NCI-H1417 treated with DMSO at 0.1 percent for 48 hours (cell line): ENCODE measurements at regions not wholly inside any gene's neighbourhood (a gene's known extent, or its start where the extent isn't known, plus 50 kb on each side); places are given as distances from the start of the nearest gene placed in this dataset.

Experiments
- DNase-seq: peaks from one replicate; lab custom pipeline; 2025; lab: John Stamatoyannopoulos, UW

DNA sequence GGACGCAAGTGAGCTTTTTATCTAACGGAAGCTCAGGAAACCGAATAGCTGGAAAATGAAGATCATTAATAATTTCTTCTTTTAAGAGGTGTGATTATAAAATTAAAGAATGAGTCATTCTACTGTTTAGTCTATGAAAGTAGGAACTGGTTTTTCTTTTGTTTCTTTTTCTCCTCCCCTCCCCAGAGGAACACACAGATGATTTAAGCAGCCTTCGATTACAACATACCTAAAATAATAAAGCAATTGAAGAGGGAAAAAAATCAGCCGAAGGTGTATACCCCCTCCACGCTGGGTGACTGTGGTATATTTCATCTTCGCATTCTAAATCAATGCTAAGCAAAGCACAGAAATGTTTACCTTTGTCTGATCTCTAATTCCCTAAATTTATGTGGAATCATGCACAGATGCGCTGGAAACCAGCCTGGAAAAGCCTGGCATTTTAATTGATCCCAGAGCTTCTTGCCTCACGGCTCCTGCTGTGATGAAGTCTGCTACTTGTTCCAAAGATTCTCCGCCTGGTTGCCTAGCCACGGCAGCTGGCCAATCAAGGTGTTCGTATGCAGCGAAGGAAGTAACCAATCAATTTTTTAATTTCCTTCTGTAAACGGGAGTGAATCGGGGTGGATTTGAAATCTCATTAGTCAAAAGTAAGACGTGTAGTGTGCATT is 133.9 kb downstream of the FANCF start:
- DNase-seq, result no peak

DNA sequence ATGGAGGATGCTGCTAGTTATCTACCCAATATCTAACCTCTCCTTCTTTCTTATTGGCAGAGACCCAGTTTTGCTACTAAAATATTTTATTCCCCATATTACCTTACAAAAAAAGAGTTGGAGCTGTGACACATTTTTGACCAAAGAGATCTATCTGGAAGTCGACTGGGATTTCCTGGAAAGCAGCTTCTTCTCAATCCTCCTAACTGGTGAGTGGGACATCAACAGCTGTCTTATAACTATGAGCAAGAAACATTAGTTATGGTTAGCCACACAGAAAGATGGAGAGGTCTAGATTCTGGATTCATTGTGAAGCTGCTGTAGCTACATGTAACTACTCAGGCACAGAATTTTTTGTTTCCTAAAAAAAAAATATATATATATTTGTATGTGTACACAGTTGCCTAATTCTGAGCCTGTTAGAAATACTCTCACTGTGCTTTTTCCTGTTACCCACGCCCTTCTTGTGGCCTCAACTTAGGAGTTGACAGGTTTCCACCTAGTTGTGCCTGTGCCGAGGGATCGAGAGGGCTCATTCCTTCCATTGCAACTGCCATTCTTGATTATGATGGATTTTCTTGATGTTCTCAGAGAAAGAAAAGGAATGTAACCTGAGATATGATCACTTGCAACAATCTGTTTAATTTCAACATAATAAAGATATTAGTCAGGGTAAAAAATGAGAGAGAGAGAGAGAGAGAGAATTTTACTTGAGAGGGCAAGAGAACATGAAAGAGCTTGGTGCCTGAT is 142.0 kb downstream of the SLC17A6 start:
- no peak for DNase-seq

GRCh38 chr11:22479208-22479607 is 141.0 kb downstream of the SLC17A6 start:
- no peak for DNase-seq

DNA sequence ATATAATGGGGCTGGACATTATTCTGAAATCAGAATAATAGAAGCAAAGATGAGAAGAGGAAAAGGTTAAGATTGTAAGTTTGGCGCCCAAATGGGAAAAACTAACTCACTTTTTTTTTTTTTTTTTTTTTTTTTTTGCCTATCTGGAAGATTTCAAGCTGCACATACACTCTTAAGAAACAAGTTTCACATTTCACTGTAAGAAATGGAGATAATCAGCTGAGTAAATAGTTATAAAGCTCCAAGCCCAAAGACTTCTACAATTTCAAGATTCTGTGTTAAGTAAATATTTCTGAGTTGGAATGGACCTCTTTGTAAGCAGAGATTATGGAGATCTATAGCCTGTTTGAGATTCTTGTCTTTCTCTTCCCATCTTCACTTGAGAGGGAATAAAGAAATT is 140.0 kb downstream of the SLC17A6 start:
- DNase-seq, result no peak

DNA sequence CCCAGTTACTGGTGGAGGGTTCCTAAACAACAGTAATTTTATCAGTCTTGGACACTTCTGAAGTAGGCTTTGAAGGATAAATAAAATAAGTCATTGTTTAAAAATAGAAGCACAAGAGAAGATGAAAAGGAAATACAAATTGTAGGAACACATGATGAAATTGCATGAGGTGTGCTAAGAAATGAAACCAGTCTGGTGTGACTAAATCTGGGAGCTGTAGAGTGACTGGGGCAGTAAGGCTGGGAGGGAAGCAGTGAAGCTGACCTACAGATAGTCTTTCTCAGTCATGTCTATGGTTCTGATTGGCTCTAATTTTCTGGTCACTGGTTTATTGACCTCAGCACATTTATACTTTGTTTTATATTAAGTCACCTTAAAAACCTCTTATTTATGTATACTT is 139.1 kb downstream of the SLC17A6 start:
- no peak for DNase-seq

DNA sequence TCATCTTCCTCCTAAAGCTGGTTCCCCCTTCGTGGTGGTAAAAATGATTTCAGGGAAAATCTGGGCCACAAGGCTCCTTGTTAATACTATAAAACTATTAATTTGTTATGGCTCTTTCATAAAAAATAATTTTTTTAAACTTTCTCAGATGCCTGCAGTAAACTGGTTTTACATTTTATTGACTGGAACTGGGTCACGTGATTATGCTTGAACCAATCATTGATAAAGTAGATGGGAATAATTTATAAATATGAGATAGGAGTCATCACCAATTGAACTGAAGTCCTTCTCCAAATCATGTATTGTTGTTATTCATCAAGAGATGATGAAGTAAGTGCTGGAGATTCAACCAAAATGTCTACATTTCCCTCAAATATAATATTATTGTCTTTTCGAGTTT is 138.4 kb downstream of the SLC17A6 start:
- no peak for DNase-seq

GRCh38 chr11:22474616-22475015 is 136.4 kb downstream of the SLC17A6 start:
- no peak for DNase-seq

DNA sequence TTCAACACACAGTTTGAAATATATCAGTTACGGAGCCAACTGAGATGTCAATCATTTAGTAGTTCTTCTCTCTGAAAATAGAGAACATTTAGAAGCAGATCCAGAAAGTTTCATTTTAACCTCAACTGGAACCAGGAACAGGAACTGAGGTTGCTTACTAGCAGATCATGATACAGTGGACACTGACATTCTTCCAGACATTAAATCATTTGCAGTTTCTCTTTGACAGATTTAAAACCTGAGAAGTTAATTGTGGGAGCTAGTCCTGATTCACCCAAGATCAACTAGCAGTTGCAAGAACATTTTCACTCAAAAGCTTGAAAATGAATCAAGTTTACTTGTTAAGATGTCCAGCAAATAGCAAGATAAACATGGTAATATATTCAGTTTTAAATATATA is 135.4 kb downstream of the SLC17A6 start:
- DNase-seq, result no peak

DNA sequence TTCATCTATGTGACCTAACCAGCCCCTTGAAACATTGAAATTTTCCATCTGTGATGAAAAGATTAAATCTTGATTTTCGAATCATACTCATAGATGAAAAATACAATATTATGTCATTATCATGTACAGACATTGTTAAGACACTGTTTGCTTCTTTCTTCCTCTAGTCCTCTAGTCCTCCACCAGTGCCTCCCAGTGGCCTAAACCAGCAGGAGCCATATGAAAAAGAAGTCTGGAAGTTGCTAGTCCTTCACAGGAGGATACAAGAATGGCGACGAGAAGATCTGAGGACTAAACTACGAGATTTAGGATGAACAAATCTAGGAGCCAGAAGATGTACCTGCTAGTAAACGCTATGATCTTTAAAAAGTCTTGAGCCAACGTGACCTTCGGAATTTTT is 134.1 kb downstream of the SLC17A6 start:
- no peak for DNase-seq

- no peak for DNase-seq
Measured at GRCh38 chr11:22471385-22471784, 133.2 kb downstream of the SLC17A6 start.

DNA sequence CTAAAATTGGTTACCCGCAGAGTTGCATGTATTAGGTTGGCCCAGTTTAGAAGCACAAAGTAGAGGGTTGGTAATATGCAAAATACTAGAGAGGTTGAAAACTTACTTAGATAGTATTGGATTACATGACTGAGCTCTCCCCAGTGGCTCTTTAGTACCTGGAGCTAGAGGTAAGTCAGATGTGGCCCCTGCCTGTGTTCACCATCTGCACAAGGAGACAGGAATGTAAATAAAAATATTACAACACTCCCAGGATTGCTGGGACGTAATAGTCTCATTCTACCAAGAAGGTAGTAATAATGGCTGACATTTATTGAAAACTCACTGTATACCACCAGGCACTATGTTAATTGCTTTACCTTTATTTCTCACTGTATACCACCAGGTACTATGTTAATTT is 129.6 kb downstream of the SLC17A6 start:
- no peak for DNase-seq

DNA sequence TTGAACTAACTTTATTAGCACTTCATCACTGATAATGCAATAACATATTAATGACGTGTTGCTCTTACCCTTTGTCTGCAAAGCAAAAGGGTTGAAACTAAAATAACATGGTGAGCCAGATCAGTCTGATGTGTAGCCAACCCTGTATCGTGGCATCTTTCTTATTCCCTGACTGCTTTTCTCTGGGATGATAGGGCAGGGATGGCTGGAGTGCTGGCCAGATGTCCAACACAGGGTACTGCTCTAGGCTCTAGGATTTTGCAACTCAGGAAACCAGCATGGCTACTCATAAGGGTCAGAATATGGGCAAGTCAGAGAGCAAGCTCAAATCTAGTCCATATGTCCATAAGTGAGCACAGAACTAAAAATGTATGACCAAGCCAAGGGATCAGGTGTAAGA is 129.1 kb downstream of the SLC17A6 start:
- no peak for DNase-seq

- no peak for DNase-seq
Measured at GRCh38 chr11:22466809-22467208, 128.6 kb downstream of the SLC17A6 start.

DNA sequence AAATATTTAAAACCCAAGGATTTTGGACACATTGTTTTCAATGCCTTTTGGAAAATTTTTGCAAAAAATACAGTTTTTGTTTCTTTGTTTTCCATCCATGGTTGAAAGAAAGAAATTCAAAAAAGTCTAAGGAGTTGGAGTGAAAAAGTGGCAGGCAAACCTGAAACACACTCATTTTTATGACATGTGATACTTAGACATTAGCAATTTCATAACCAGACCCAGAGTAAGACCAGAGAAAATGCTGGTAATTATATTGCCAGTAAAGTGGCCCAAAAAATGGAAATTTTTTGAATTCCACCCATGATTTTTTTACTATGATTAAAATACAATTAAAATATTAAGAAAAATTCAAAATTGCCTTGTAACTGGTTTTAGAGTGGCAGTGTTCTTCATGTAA is 128.2 kb downstream of the SLC17A6 start:
- DNase-seq, result no peak

DNA sequence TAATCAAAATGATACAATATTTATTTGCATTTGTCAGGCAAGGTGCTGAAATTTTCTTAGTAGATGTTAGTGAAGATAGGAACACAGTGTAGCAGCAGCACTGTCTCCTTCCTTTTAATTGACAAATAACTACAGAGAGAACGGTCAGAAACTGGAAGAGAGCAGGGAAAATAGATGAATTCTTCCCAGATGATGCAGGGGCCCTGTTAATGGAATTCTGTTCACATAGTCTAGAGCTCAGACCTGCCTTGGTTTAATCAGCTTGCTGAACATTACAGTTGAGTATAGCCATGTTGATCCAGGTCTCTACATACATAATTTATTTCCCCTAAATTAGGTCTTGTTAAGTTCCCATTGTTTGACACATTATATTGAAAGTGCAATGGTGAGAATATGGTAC is 127.4 kb downstream of the SLC17A6 start:
- no peak for DNase-seq

- no peak for DNase-seq
Measured at GRCh38 chr11:22461626-22462025, 123.4 kb downstream of the SLC17A6 start.

- DNase-seq, result no peak
Measured at GRCh38 chr11:22460181-22460580, 122.0 kb downstream of the SLC17A6 start.

GRCh38 chr11:22459048-22459447 is 120.9 kb downstream of the SLC17A6 start:
- no peak for DNase-seq

DNA sequence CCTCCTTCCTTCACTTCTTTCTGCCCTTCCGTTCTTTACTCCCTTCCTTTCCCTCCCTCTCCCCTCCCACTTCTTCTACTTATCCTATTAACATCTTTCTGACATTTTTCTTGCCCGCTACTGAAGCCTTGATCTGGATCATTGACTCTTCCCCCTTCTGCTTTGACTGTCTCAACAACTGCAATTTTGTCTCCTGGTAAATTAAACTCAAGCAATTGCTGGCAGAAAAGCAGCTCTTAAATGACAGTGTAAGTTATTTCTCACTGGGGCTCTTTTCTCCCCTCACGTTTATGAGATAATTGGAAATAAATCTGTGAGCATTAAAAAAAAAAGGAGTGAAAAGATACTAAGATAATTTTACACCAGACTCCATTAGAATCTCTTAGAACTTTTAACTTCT is 120.0 kb downstream of the SLC17A6 start:
- DNase-seq, result no peak

DNA sequence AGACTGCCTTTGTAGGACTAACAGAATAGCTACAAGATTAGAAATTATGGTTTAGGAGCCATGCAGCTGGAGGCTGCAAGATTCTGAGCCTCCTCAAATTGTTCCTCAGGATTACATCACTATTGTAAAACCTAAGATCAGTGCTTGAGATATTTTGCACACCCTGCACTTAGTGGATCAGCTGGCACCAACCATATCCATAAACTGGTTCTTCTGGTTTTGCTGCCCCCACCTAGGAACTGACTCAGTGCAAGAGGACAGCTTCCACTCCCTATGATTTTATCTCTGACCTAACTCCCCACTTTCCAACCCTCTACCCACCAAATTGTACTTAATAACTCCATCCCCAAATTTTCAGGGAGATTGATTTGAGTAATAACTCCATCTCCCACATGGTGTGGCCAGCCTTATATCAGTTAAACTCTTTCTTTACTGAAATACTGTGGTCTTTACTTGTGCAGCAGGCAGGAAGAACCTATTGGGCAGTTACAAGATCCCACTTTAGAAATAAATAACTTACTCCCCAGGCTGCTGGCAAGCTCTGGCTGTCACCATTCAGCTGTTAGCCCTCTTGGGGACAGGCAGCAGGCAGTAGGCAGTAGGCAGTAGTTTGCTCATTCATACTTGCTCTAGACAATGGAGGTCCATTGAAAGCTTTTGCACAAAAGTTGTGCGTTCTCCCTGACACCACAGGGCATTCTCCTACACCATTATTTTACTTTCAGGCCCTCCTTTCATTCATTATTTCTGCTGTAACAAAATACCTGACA is 119.0 kb downstream of the SLC17A6 start:
- DNase-seq, result no peak

GRCh38 chr11:22454461-22455090 is 116.4 kb downstream of the SLC17A6 start:
- DNase-seq, result no peak

GRCh38 chr11:22449441-22449840 is 111.3 kb downstream of the SLC17A6 start:
- DNase-seq, result no peak

- no peak for DNase-seq
Measured at GRCh38 chr11:22444076-22444475, 105.9 kb downstream of the SLC17A6 start.
